Mesothelial cell of epicardium (in vitro differentiated cells): ENCODE measurements at regions not wholly inside any gene's neighbourhood (a gene's known extent, or its start where the extent isn't known, plus 50 kb on each side); places are given as distances from the start of the nearest gene placed in this dataset.

Experiments used
- DNase-seq, 2 experiments: peaks; one replicate each; pipeline ENCODE4 v3.0.0; 2021; ENCODE audit warnings: low spot score in 2 of 2; ENCODE audit not compliant: unreplicated experiment in 2 of 2
- H3K27ac Mint-ChIP-seq: 2 replicates; pipeline ENCODE4 v1.8.0; 2021; ENCODE audit warnings: mixed read lengths
- H3K27me3 Mint-ChIP-seq: 2 replicates; pipeline ENCODE4 v1.8.0; 2021; ENCODE audit warnings: low read depth, mixed read lengths
- H3K36me3 Mint-ChIP-seq: 2 replicates; pipeline ENCODE4 v1.8.0; 2021; ENCODE audit warnings: mixed read lengths
- H3K4me1 Mint-ChIP-seq: 2 replicates; pipeline ENCODE4 v1.8.0; 2021; ENCODE audit warnings: mixed read lengths
- H3K4me3 Mint-ChIP-seq: 2 replicates; pipeline ENCODE4 v1.8.0; 2021; ENCODE audit warnings: mild to moderate bottlenecking, moderate library complexity, mixed read lengths
- H3K9me3 Mint-ChIP-seq: 2 replicates; pipeline ENCODE4 v1.8.0; 2021; ENCODE audit warnings: mixed read lengths
- CTCF ChIP-seq: fragments of 200-600 bp; sonication (generic); IDR thresholded peaks from one replicate; pipeline ENCODE4 v1.5.0; 2021; ENCODE audit warnings: antibody characterized with exemption; ENCODE audit not compliant: unreplicated experiment

GRCh38 chr10:47243356-47243755, 56.6 kb upstream of the GDF10 start:
- peaks cover 34% of the 10 kb centered on the region for H3K27me3 Mint-ChIP-seq
- peaks cover 5% of the 10 kb centered on the region for H3K4me1 Mint-ChIP-seq
- DNase-seq: no peak
- no peak overlapping the region for H3K27ac Mint-ChIP-seq
- no peak overlapping the region for H3K4me3 Mint-ChIP-seq
- no peaks in the 10 kb centered on the region for H3K36me3 Mint-ChIP-seq
- no peaks in the 10 kb centered on the region for H3K9me3 Mint-ChIP-seq
- TF ChIP-seq CTCF: no peak

- Mint-ChIP-seq H3K27ac (no peak overlapping the region), H3K4me1 (peaks cover 5% of the 10 kb centered on the region), H3K36me3 (no peaks in the 10 kb centered on the region), H3K27me3 (peaks cover 36% of the 10 kb centered on the region), H3K4me3 (no peak overlapping the region), H3K9me3 (no peaks in the 10 kb centered on the region)
- no peak for DNase-seq
- no peak for TF ChIP-seq CTCF
Observed at GRCh38 chr10:47243791-47244190, 56.2 kb upstream of the GDF10 start.

- no peak overlapping the region for H3K4me3 Mint-ChIP-seq
- no peak for DNase-seq
- no peak overlapping the region for H3K27ac Mint-ChIP-seq
- no peaks in the 10 kb centered on the region for H3K9me3 Mint-ChIP-seq
- H3K4me1 Mint-ChIP-seq: peaks cover 5% of the 10 kb centered on the region
- TF ChIP-seq CTCF: no peak
- H3K27me3 Mint-ChIP-seq: peaks cover 34% of the 10 kb centered on the region
- H3K36me3 Mint-ChIP-seq: no peaks in the 10 kb centered on the region
Observed at GRCh38 chr10:47244560-47245500, 55.2 kb upstream of the GDF10 start.

GRCh38 chr10:47245731-47246350, 54.2 kb upstream of the GDF10 start:
- DNase-seq: no peak
- H3K27me3 Mint-ChIP-seq: peaks cover 33% of the 10 kb centered on the region
- H3K4me3 Mint-ChIP-seq: no peak overlapping the region
- peaks cover 5% of the 10 kb centered on the region for H3K4me1 Mint-ChIP-seq
- H3K36me3 Mint-ChIP-seq: no peaks in the 10 kb centered on the region
- no peaks in the 10 kb centered on the region for H3K9me3 Mint-ChIP-seq
- H3K27ac Mint-ChIP-seq: no peak overlapping the region
- no peak for TF ChIP-seq CTCF

- H3K36me3 Mint-ChIP-seq: no peaks in the 10 kb centered on the region
- no peak overlapping the region for H3K27ac Mint-ChIP-seq
- peaks cover 29% of the 10 kb centered on the region for H3K27me3 Mint-ChIP-seq
- H3K9me3 Mint-ChIP-seq: no peaks in the 10 kb centered on the region
- no peak for DNase-seq
- H3K4me3 Mint-ChIP-seq: no peak overlapping the region
- H3K4me1 Mint-ChIP-seq: peaks cover 5% of the 10 kb centered on the region
- TF ChIP-seq CTCF: no peak
Observed at GRCh38 chr10:47246406-47247147, 53.4 kb upstream of the GDF10 start.
